AG08396 (cell line): ENCODE measurements at regions not wholly inside any gene's neighbourhood (a gene's known extent, or its start where the extent isn't known, plus 50 kb on each side); places are given as distances from the start of the nearest gene placed in this dataset.
A peak's percentile ranks its signal among the peaks of the same experiment; 100 is the strongest.

Source experiments
- DNase-seq: peaks from one replicate; pipeline ENCODE4 v3.0.0; 2012; ENCODE audit warnings: low spot score, mixed read lengths

GRCh38 chr6:88558981-88559380, 392.8 kb upstream of the CNR1 start:
- no peak for DNase-seq

GRCh38 chr6:88556663-88557062, 390.5 kb upstream of the CNR1 start:
- no peak for DNase-seq

GRCh38 chr6:88548891-88549505, 382.9 kb upstream of the CNR1 start:
- DNase-seq: no peak

- no peak for DNase-seq
Measured at GRCh38 chr6:88547768-88548167, 381.6 kb upstream of the CNR1 start.

GRCh38 chr6:88545991-88546390, 379.8 kb upstream of the CNR1 start:
- DNase-seq: no peak

GRCh38 chr6:88544986-88545612, 379.0 kb upstream of the CNR1 start:
- DNase-seq: no peak

- no peak for DNase-seq
Measured at GRCh38 chr6:88539295-88539764, 373.2 kb upstream of the CNR1 start.

- no peak for DNase-seq
Measured at GRCh38 chr6:88538840-88539239, 372.7 kb upstream of the CNR1 start.

- peak; percentile 5 for DNase-seq
Measured at GRCh38 chr6:88538130-88538706, 372.1 kb upstream of the CNR1 start.

- no peak for DNase-seq
Measured at GRCh38 chr6:88536071-88536625, 370.0 kb upstream of the CNR1 start.

- DNase-seq: no peak
Measured at GRCh38 chr6:88535306-88535705, 369.2 kb upstream of the CNR1 start.

- DNase-seq: no peak
Measured at GRCh38 chr6:88532241-88532860, 366.2 kb upstream of the CNR1 start.

GRCh38 chr6:88529726-88530125, 363.6 kb upstream of the CNR1 start:
- no peak for DNase-seq

- no peak for DNase-seq
Measured at GRCh38 chr6:88520445-88520844, 354.3 kb upstream of the CNR1 start.

- DNase-seq: no peak
Measured at GRCh38 chr6:88520017-88520338, 353.8 kb upstream of the CNR1 start.

GRCh38 chr6:88519301-88520016, 353.3 kb upstream of the CNR1 start:
- no peak for DNase-seq

- DNase-seq: no peak
Measured at GRCh38 chr6:88517737-88518136, 351.6 kb upstream of the CNR1 start.

GRCh38 chr6:88513920-88514319, 347.8 kb upstream of the CNR1 start:
- no peak for DNase-seq

- no peak for DNase-seq
Measured at GRCh38 chr6:88513471-88513870, 347.3 kb upstream of the CNR1 start.

- DNase-seq: no peak
Measured at GRCh38 chr6:88512951-88513350, 346.8 kb upstream of the CNR1 start.

- DNase-seq: no peak
Measured at GRCh38 chr6:88502391-88502790, 336.2 kb upstream of the CNR1 start.
